Endodermal cell (in vitro differentiated cells): ENCODE measurements at regions not wholly inside any gene's neighbourhood (a gene's known extent, or its start where the extent isn't known, plus 50 kb on each side); places are given as distances from the start of the nearest gene placed in this dataset.
A peak's percentile ranks its signal among the peaks of the same experiment; 100 is the strongest.

Experiments used
- DNase-seq: peaks from one replicate; pipeline ENCODE4 v3.0.0-alpha.2; 2017
- H3K27ac ChIP-seq: 2 replicates; pipeline ENCODE4 v1.5.1; 2013; ENCODE audit warnings: mild to moderate bottlenecking, low read depth, low read length, moderate library complexity
- H3K27me3 ChIP-seq: 2 replicates; pipeline ENCODE4 v1.6.1; 2013; ENCODE audit warnings: mild to moderate bottlenecking, low read length, moderate library complexity; ENCODE audit not compliant: insufficient read depth, control insufficient read depth, poor library complexity, severe bottlenecking
- H3K36me3 ChIP-seq: 2 replicates; pipeline ENCODE4 v1.7.0; 2013; ENCODE audit warnings: mild to moderate bottlenecking, low read length, moderate library complexity; ENCODE audit not compliant: control insufficient read depth, insufficient read depth
- H3K4me1 ChIP-seq: one replicate; pipeline ENCODE4 v1.7.0; 2013; ENCODE audit warnings: low read length; ENCODE audit not compliant: control insufficient read depth, insufficient read depth
- H3K4me3 ChIP-seq: 2 replicates; pipeline ENCODE4 v1.5.1; 2013; ENCODE audit warnings: mild to moderate bottlenecking, low read length, moderate library complexity
- H3K9ac ChIP-seq: 2 replicates; pipeline ENCODE4 v1.6.1; 2013; ENCODE audit warnings: mild to moderate bottlenecking, low read length, moderate library complexity; ENCODE audit not compliant: poor library complexity, severe bottlenecking; ENCODE audit errors: extremely low read depth
- H3K9me3 ChIP-seq: 2 replicates; pipeline ENCODE4 v1.6.1; 2013; ENCODE audit warnings: mild to moderate bottlenecking, low read length, moderate library complexity; ENCODE audit not compliant: control insufficient read depth
- H3K27ac Mint-ChIP-seq: 2 replicates; pipeline ENCODE4 v1.8.0; 2020; ENCODE audit warnings: mixed read lengths
- H3K27me3 Mint-ChIP-seq: 2 replicates; pipeline ENCODE4 v1.8.0; 2021; ENCODE audit warnings: mild to moderate bottlenecking, mixed read lengths; ENCODE audit not compliant: insufficient read depth
- H3K36me3 Mint-ChIP-seq: 2 replicates; pipeline ENCODE4 v1.8.0; 2020; ENCODE audit warnings: low read depth, mixed read lengths
- H3K4me1 Mint-ChIP-seq: 2 replicates; pipeline ENCODE4 v1.8.0; 2020; ENCODE audit warnings: mixed read lengths
- H3K4me3 Mint-ChIP-seq: 2 replicates; pipeline ENCODE4 v1.8.0; 2020; ENCODE audit warnings: mild to moderate bottlenecking, moderate library complexity, mixed read lengths
- H3K9me3 Mint-ChIP-seq: 2 replicates; pipeline ENCODE4 v1.8.0; 2020; ENCODE audit warnings: mild to moderate bottlenecking, mixed read lengths
- CTCF ChIP-seq: fragments of 200-600 bp; sonication (generic); conservative IDR thresholded peaks from 2 replicates; pipeline ENCODE4 v1.5.0; 2021; ENCODE audit warnings: antibody characterized with exemption, mild to moderate bottlenecking
- WGBS, 2 experiments: methylation state at CpG; one replicate each; pipeline versions ENCODE4 v1.1.5 to v1.1.7; 2013; ENCODE audit warnings: missing lambda C conversion rate in 2 of 2, mixed read lengths in 1 of 2; ENCODE audit not compliant: insufficient coverage in 1 of 2, insufficient read length in 1 of 2; 5-methylcytosine and 5-hydroxymethylcytosine counted together

- no peaks in the 10 kb centered on the region for H3K27me3 Mint-ChIP-seq
- 92 to 100% methylated on average over 1 to 2 of the region's 2 CpGs for WGBS, 2 experiments
- H3K27ac Mint-ChIP-seq = peak overlapping the region; percentile 33
- no peaks in the 10 kb centered on the region for H3K9me3 Mint-ChIP-seq
- no peak overlapping the region for H3K4me3 Mint-ChIP-seq
- Histone ChIP-seq H3K4me3 (no peak overlapping the region), H3K27ac (no peak overlapping the region), H3K4me1 (no peaks in the 10 kb centered on the region), H3K9ac (no peak overlapping the region), H3K27me3 (no peaks in the 10 kb centered on the region), H3K36me3 (no peaks in the 10 kb centered on the region), H3K9me3 (no peaks in the 10 kb centered on the region)
- no peak for TF ChIP-seq CTCF
- DNase-seq = no peak
- peaks cover 10% of the 10 kb centered on the region for H3K4me1 Mint-ChIP-seq
- no peaks in the 10 kb centered on the region for H3K36me3 Mint-ChIP-seq
These were observed 1512.0 kb downstream of the ARAP2 start for GRCh38 chr4:34732176-34732950.

DNA sequence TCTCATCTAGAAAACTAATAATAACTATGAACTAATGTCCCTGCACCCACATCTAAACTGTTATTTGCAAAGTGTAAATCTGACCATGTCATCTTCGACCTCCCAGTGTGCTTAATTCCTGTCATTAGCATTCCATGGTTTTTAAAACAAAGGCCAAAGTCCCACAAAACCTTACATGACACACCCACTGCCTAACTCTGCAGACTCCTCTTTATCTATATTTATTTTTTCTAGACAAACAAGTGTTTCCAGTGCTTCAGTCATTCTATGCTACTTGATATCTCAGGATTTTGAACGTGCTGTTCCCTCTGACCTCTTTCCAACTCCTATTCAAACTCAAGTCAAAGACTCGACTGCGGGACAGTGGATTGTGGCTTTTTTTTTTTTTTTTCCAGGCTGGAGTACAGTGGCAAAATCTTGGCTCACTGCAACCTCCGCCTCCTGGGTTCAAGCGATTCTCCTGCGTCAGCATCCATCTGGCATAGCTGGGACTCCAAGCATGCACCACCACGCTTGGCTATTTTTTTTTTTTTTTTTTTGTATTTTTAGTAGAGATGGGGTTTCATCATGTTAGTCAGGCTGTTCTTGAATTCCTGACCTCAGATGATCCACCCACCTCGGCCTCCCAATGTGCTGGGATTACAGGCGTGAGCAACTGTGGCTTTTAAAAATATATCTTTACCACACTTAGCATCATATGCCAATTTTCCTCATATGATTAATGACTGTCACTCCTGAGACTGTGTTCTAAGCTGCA, 1511.0 kb downstream of the ARAP2 start:
- 68 to 83% methylated on average over 4 to 10 of the region's 10 CpGs for WGBS, 2 experiments
- no peak overlapping the region for H3K27ac ChIP-seq
- TF ChIP-seq CTCF = no peak
- no peaks in the 10 kb centered on the region for H3K27me3 Mint-ChIP-seq
- no peak overlapping the region for H3K9ac ChIP-seq
- peaks cover 10% of the 10 kb centered on the region for H3K4me1 Mint-ChIP-seq
- no peaks in the 10 kb centered on the region for H3K4me1 ChIP-seq
- H3K27me3 ChIP-seq = no peaks in the 10 kb centered on the region
- no peaks in the 10 kb centered on the region for H3K36me3 Mint-ChIP-seq
- peak overlapping the region; percentile 13 for H3K4me3 ChIP-seq
- DNase-seq = no peak
- H3K36me3 ChIP-seq = no peaks in the 10 kb centered on the region
- peak overlapping the region; percentile 7 for H3K27ac Mint-ChIP-seq
- H3K9me3 ChIP-seq = no peaks in the 10 kb centered on the region
- no peaks in the 10 kb centered on the region for H3K9me3 Mint-ChIP-seq
- H3K4me3 Mint-ChIP-seq = no peak overlapping the region

DNA sequence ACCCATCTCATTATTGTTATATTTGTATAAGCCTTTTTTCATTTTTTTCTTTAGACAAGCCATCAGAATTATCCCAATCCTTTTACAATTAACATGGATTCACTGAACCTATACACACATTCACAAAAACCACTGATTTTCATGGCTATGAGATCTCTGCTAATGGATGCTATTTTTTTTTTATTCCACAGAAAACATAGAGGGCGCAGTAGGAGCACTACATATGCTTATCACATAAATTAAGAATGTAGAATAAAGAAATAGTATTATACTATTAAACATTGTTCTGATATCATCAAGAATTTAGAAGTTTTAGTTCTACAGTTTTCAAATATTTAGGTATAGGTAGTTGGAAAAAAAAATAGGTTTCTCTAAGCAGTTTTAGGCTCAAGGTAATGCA, 1477.4 kb downstream of the ARAP2 start:
- Histone ChIP-seq H3K4me3 (no peak overlapping the region), H3K9ac (no peak overlapping the region), H3K27me3 (no peaks in the 10 kb centered on the region), H3K27ac (no peak overlapping the region), H3K9me3 (no peaks in the 10 kb centered on the region), H3K36me3 (no peaks in the 10 kb centered on the region), H3K4me1 (no peaks in the 10 kb centered on the region)
- H3K9me3 Mint-ChIP-seq = no peaks in the 10 kb centered on the region
- H3K36me3 Mint-ChIP-seq = no peaks in the 10 kb centered on the region
- no peak overlapping the region for H3K27ac Mint-ChIP-seq
- no peak for DNase-seq
- H3K4me3 Mint-ChIP-seq = no peak overlapping the region
- peak; percentile 18 for TF ChIP-seq CTCF
- no CpG with 5 or more reads among the region's 1 CpG for WGBS, 2 experiments
- H3K4me1 Mint-ChIP-seq = no peaks in the 10 kb centered on the region
- peaks cover 2% of the 10 kb centered on the region for H3K27me3 Mint-ChIP-seq
